K562 (cell line): ENCODE measurements at regions not wholly inside any gene's neighbourhood (a gene's known extent, or its start where the extent isn't known, plus 50 kb on each side); places are given as distances from the start of the nearest gene placed in this dataset.

Source experiments
- ATAC-seq: fragments of 200-7000 bp; cut with Tn5 transposase; 3 replicates; pipeline ENCODE4 v1.9.1; 2020; ENCODE audit warnings: moderate library complexity
- BruUV-seq: library from RNA; stranded (reverse); fragments of 400-500 nt; replicated peaks from 2 replicates; lab custom pipeline; 2021; lab: Mats Ljungman, UMichigan
- CTCF ChIA-PET: fragments of 300-600 bp; formaldehyde crosslinking; extraction: SDS; loops from one replicate; lab custom pipeline; 2021; ENCODE audit warnings: low intra/inter-chr PET ratio; lab: Yijun Ruan, JAX
- POLR2A ChIA-PET: fragments of 300-600, 350-650 bp; sonication (Branson Sonifier 250); formaldehyde crosslinking; extraction: SDS; loops from one replicate; lab custom pipeline; 2021; ENCODE audit warnings: antibody characterized with exemption, inconsistent platforms; lab: Yijun Ruan, JAX
- DNase-seq, 4 experiments: peaks; one replicate each; pipeline versions ENCODE4 v3.0.0 to v3.0.0-alpha.2; 2011 to 2018; ENCODE audit warnings: low spot score in 3 of 4, mixed read lengths in 3 of 4; ENCODE audit errors: extremely low read depth in 1 of 4
- FAIRE-seq: peaks from 2 replicates; lab custom pipeline; 2011; peaks lifted over from hg19 to GRCh38; lab: Jason Lieb, UNC
- H2AFZ ChIP-seq: 2 replicates; pipeline ENCODE4 v1.6.0; 2011; ENCODE audit warnings: low read depth, low read length, control low read depth, inconsistent platforms
- H3K27ac ChIP-seq: fragments of 200-600 bp; 3 replicates; pipeline ENCODE4 v1.8.0; 2011; ENCODE audit warnings: low read depth, mild to moderate bottlenecking, control low read depth, inconsistent platforms, low read length, moderate library complexity, mixed read lengths; ENCODE audit errors: extremely low read depth
- H3K27me3 ChIP-seq, 2 experiments: fragments of 300-600 bp in 1 of 2; 2 replicates in 1 of 2; 3 replicates in 1 of 2; pipeline versions ENCODE4 v1.6.0 to v1.8.0; 2011; ENCODE audit warnings: inconsistent platforms in 2 of 2, low read length in 2 of 2, mild to moderate bottlenecking in 1 of 2, mixed read lengths in 1 of 2, moderate library complexity in 1 of 2; ENCODE audit not compliant: control insufficient read depth in 2 of 2, insufficient read depth in 2 of 2
- H3K36me3 ChIP-seq: fragments of 300-600 bp; 3 replicates; pipeline ENCODE4 v1.8.0; 2011; ENCODE audit warnings: mild to moderate bottlenecking, low read length, inconsistent platforms; ENCODE audit not compliant: control insufficient read depth, insufficient read depth
- H3K4me1 ChIP-seq, 2 experiments: fragments of 200-600 bp in 1 of 2; replicated peaks in 1 of 2; 2 replicates in 1 of 2; 3 replicates in 1 of 2; pipeline versions ENCODE4 v1.5.1 to v1.8.0; 2011; ENCODE audit warnings: inconsistent platforms in 2 of 2, low read length in 2 of 2, mild to moderate bottlenecking in 1 of 2, mixed read lengths in 1 of 2, moderate library complexity in 1 of 2; ENCODE audit not compliant: control insufficient read depth in 2 of 2, insufficient read depth in 2 of 2
- H3K4me2 ChIP-seq: 2 replicates; pipeline ENCODE4 v1.6.1; 2011; ENCODE audit warnings: low read length, control low read depth, inconsistent platforms, mixed read lengths; ENCODE audit not compliant: insufficient read depth
- H3K4me3 ChIP-seq: fragments of 200-600 bp; sonication (generic), shearing (Covaris generic); 2 replicates; pipeline ENCODE4 v1.5.1; 2016; ENCODE audit warnings: control low read depth, inconsistent platforms
- H3K79me2 ChIP-seq: fragments of 200-600 bp; 3 replicates; pipeline ENCODE4 v1.8.0; 2011; ENCODE audit warnings: low read length, inconsistent platforms; ENCODE audit not compliant: control insufficient read depth, insufficient read depth
- H3K9ac ChIP-seq, 2 experiments: 2 replicates each; pipeline versions ENCODE4 v1.6.0 to v1.6.1; 2011; ENCODE audit warnings: low read depth in 2 of 2, low read length in 2 of 2, control low read depth in 1 of 2, inconsistent platforms in 1 of 2, mild to moderate bottlenecking in 1 of 2, mixed read lengths in 1 of 2; ENCODE audit not compliant: insufficient read depth in 1 of 2
- H3K9me1 ChIP-seq: one replicate; pipeline ENCODE4 v1.6.0; 2011; ENCODE audit warnings: inconsistent platforms, mild to moderate bottlenecking, low read length, moderate library complexity; ENCODE audit not compliant: control insufficient read depth, insufficient read depth
- H3K9me3 ChIP-seq: replicated peaks from 2 replicates; pipeline ENCODE4 v1.5.1; 2011; ENCODE audit warnings: low read depth, low read length, inconsistent platforms; ENCODE audit not compliant: control insufficient read depth, insufficient read depth
- H4K20me1 ChIP-seq: replicated peaks from 2 replicates; pipeline ENCODE4 v1.6.1; 2011; ENCODE audit warnings: low read length, inconsistent platforms, mixed read lengths; ENCODE audit not compliant: control insufficient read depth, insufficient read depth
- ILF3 ChIP-seq: fragments of 450-650 bp; IDR thresholded peaks from 2 replicates; pipeline ENCODE4 v1.6.1; 2018; ENCODE audit warnings: antibody characterized with exemption, mild to moderate bottlenecking, moderate library complexity, borderline replicate concordance
- RBM25 ChIP-seq: fragments of 200-400 bp; formaldehyde crosslinking; IDR thresholded peaks from 2 replicates; pipeline ENCODE4 v1.6.1; 2018; ENCODE audit warnings: low read length, low read depth, moderate library complexity; ENCODE audit not compliant: severe bottlenecking
- WGBS: fragments of 100-300 bp; shearing (Covaris generic); methylation state at CpG from one replicate; pipeline ENCODE4 v1.1.6; 2016; ENCODE audit warnings: low coverage, mixed read lengths; ENCODE audit not compliant: insufficient coverage; ENCODE audit errors: missing lambda C conversion rate; 5-methylcytosine and 5-hydroxymethylcytosine counted together
- in situ Hi-C: fragments of 300-500 bp; cut with MboI; formaldehyde crosslinking; loops from 4 replicates; pipeline ENCODE4 v1.15.0; 2018; ENCODE audit warnings: inconsistent platforms, mixed read lengths
- intact Hi-C: fragments of 100-400 bp; cut with micrococcal nuclease; formaldehyde crosslinking; loops from 2 replicates; pipeline ENCODE4 v1.14.2; 2022
- TF ChIP-seq, protein P1 (sequence below): fragments of 250-450 bp; sonication (Bioruptor Pico); IDR thresholded peaks from 2 replicates; pipeline ENCODE4 v1.4.0; 2020

DNA sequence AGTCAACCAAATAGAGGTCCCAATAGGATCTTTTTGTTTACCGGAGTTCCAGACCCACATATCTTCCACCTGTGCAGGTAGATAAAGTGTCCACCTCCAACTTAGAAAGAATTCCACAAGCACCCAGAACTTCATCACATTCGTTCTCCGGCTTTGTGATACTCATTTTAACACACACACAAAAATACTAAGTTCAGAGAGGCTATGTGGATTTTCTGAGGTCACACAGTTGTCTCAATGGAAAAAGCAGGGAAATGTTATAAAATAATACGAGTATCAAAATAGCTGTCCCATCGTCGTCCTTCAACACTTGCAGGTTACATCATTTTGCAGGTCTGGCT is 137.5 kb downstream of the TMCO5A start:
- no peaks in the 10 kb centered on the region for H3K9me1 ChIP-seq
- in situ Hi-C loops, result no loop called here
- peaks cover 0 to 8% of the 10 kb centered on the region in 2 experiments; a peak in 3 of 5 replicates for H3K4me1 ChIP-seq
- WGBS, result 2% methylated on average over 6 of the region's 6 CpGs
- H3K9me3 ChIP-seq, result no peaks in the 10 kb centered on the region
- TF ChIP-seq, protein P1, sequence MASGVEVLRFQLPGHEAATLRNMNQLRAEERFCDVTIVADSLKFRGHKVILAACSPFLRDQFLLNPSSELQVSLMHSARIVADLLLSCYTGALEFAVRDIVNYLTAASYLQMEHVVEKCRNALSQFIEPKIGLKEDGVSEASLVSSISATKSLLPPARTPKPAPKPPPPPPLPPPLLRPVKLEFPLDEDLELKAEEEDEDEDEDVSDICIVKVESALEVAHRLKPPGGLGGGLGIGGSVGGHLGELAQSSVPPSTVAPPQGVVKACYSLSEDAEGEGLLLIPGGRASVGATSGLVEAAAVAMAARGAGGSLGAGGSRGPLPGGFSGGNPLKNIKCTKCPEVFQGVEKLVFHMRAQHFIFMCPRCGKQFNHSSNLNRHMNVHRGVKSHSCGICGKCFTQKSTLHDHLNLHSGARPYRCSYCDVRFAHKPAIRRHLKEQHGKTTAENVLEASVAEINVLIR, result peak; percentile 32; the same call in 1 of the 2 replicates
- TF ChIP-seq RBM25, result peak; percentile 65
- TF ChIP-seq ILF3, result no peak
- no TSS peak for BruUV-seq
- FAIRE-seq (no peak), ATAC-seq (no peak), DNase-seq (no peak)
- peaks cover 34 to 35% of the 10 kb centered on the region in 2 experiments for H3K27me3 ChIP-seq
- no peak overlapping the region for H3K4me3 ChIP-seq
- POLR2A ChIA-PET, result no interaction called here
- no peaks in the 10 kb centered on the region for H3K36me3 ChIP-seq
- H3K4me2 ChIP-seq, result no peak overlapping the region
- intact Hi-C loops, result loop anchor here (10.0 kb wide), 1 partner anchor 283 kb away; no protein-coding TSS in a partner anchor
- no peak overlapping the region for H3K9ac ChIP-seq
- H3K27ac ChIP-seq, result no peak overlapping the region
- H2AFZ ChIP-seq, result no peak overlapping the region
- CTCF ChIA-PET, result no interaction called here
- H3K79me2 ChIP-seq, result no peaks in the 10 kb centered on the region
- peaks cover 5% of the 10 kb centered on the region; the same call in 1 of the 2 replicates for H4K20me1 ChIP-seq
